ENCODE measurements at regions not wholly inside any gene's neighbourhood (a gene's known extent, or its start where the extent isn't known, plus 50 kb on each side); places are given as distances from the start of the nearest gene placed in this dataset.
A peak's percentile ranks its signal among the peaks of the same experiment; 100 is the strongest.

DNA sequence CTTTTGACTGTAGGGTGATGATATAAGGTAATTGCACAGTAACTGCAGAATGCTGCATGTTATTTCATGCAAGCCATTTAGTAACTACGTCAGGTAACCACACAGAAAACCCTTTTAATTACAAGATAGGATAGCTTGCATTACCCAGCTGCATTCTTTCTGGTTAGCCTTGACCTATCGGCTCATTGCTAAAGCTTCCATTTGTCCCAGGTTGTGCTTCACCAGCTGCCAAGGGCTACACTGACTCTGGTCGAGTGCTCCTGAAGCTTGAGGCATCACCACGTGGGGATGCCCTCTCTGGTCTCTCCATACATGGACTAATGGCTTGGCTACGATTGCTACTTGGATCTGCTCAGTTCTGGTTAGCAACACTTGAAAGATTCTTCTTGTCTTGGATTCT lies 81.1 kb upstream of the SLC12A2 start:
- no peaks in the 10 kb centered on the region for H4K20me1 ChIP-seq (ENCODE audit: insufficient read depth)
- no peaks in the 10 kb centered on the region for H3K27me3 ChIP-seq (ENCODE audit: insufficient read depth, low read depth)
- H3K4me2 ChIP-seq, result no peak overlapping the region
- no peaks in the 10 kb centered on the region for H3K79me2 ChIP-seq (ENCODE audit: low read depth)
- no peaks in the 10 kb centered on the region for H3K4me1 ChIP-seq (replicated peaks; ENCODE audit: insufficient read depth)
- H2AFZ ChIP-seq, result no peak overlapping the region
- DNase-seq, result no peak
- ChIA-PET CTCF (no interaction called here), POLR2A (ENCODE audit: unreplicated experiment) (no interaction called here)
- no peaks in the 10 kb centered on the region for H3K9me3 ChIP-seq (ENCODE audit: insufficient read depth, low read depth)
- H3K9me2 ChIP-seq (ENCODE audit: insufficient read depth), result no peaks in the 10 kb centered on the region
- no TSS peak for BruUV-seq (replicated peaks)
- intact Hi-C loops (cut with micrococcal nuclease; ENCODE audit: unreplicated experiment), result no loop called here
- no peaks in the 10 kb centered on the region for H3F3A ChIP-seq (ENCODE audit: insufficient read depth, low read depth)
- TF ChIP-seq, protein P1, sequence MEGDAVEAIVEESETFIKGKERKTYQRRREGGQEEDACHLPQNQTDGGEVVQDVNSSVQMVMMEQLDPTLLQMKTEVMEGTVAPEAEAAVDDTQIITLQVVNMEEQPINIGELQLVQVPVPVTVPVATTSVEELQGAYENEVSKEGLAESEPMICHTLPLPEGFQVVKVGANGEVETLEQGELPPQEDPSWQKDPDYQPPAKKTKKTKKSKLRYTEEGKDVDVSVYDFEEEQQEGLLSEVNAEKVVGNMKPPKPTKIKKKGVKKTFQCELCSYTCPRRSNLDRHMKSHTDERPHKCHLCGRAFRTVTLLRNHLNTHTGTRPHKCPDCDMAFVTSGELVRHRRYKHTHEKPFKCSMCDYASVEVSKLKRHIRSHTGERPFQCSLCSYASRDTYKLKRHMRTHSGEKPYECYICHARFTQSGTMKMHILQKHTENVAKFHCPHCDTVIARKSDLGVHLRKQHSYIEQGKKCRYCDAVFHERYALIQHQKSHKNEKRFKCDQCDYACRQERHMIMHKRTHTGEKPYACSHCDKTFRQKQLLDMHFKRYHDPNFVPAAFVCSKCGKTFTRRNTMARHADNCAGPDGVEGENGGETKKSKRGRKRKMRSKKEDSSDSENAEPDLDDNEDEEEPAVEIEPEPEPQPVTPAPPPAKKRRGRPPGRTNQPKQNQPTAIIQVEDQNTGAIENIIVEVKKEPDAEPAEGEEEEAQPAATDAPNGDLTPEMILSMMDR (conservative IDR thresholded peaks at IDR 0.05), result no peak
- no peak for TF ChIP-seq EZH2 (IDR thresholded peaks at IDR 0.05; ENCODE audit: low read depth)
- H3K36me3 ChIP-seq (ENCODE audit: low read depth), result no peaks in the 10 kb centered on the region
- H3K4me3 ChIP-seq, result no peak overlapping the region
- no peak overlapping the region for H3K27ac ChIP-seq

DNA sequence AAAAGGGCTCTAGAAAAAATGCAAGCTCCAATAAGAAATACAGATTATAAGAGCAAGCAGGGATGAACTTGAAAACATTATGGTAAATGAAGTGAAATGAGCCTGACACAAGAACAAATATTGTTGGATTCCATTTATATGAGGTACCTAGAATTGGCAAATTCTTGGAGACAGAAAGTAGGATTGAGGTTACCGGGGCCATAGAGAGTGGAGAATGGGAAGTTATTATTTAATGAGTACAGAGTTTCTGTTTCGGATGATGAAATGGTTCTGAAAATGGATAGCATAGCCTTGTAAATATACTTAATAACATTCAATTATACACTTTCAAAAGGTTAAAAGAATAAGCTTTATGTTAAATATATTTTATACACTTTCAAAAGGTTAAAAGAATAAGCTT lies 75.6 kb upstream of the SLC12A2 start:
- Histone ChIP-seq H3K9me2 (ENCODE audit: insufficient read depth) (no peaks in the 10 kb centered on the region), H3F3A (ENCODE audit: insufficient read depth, low read depth) (0 out of 2 replicates have a peak, but pooled peaks cover 3% of the 10 kb centered on the region), H4K20me1 (ENCODE audit: insufficient read depth) (no peaks in the 10 kb centered on the region), H3K27me3 (ENCODE audit: insufficient read depth, low read depth) (no peaks in the 10 kb centered on the region), H3K4me3 (no peak overlapping the region), H3K36me3 (ENCODE audit: low read depth) (no peaks in the 10 kb centered on the region), H3K27ac (peak overlapping the region; percentile 44; the same call in 1 of the 2 replicates), H3K79me2 (ENCODE audit: low read depth) (no peaks in the 10 kb centered on the region), H3K4me2 (no peak overlapping the region), H2AFZ (no peak overlapping the region), H3K9me3 (ENCODE audit: insufficient read depth, low read depth) (no peaks in the 10 kb centered on the region), H3K4me1 (replicated peaks; ENCODE audit: insufficient read depth) (peaks cover 7% of the 10 kb centered on the region; the same call in 1 of the 2 replicates)
- DNase-seq, result peak in 1 of 2 experiments; percentile 51
- intact Hi-C loops (cut with micrococcal nuclease; ENCODE audit: unreplicated experiment), result no loop called here
- no TSS peak for BruUV-seq (replicated peaks)
- POLR2A ChIA-PET (ENCODE audit: unreplicated experiment), result no interaction called here
- TF ChIP-seq, protein P1 (conservative IDR thresholded peaks at IDR 0.05), result no peak
- no peak for TF ChIP-seq EZH2 (IDR thresholded peaks at IDR 0.05; ENCODE audit: low read depth)
- CTCF ChIA-PET, result no interaction called here

DNA sequence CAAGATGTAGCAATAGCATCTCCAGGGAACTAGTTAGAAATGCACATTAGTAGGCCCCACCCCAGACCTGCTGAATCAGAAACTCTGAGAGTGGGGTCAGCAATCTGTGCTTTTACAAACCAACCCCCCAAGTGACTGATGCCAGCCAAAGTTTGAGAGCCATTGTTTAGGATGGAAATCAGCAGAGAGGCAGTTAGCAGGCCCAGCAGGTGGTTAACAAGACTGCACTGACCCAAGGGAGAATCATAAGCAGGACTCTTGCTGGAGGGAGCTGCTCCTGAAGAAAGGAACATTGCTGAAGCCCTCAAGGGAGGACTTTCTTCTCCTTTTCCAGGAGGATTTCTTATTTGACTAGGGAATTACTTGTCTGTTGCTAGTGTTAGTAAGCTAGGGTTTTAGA lies 74.2 kb upstream of the SLC12A2 start:
- TF ChIP-seq, protein P1 (conservative IDR thresholded peaks at IDR 0.05), result no peak
- no peak for TF ChIP-seq EZH2 (IDR thresholded peaks at IDR 0.05; ENCODE audit: low read depth)
- no peaks in the 10 kb centered on the region for H3K27me3 ChIP-seq (ENCODE audit: insufficient read depth, low read depth)
- ChIA-PET CTCF (no interaction called here), POLR2A (ENCODE audit: unreplicated experiment) (no interaction called here)
- no peaks in the 10 kb centered on the region for H3K36me3 ChIP-seq (ENCODE audit: low read depth)
- no peak overlapping the region for H3K4me3 ChIP-seq
- H3F3A ChIP-seq (ENCODE audit: insufficient read depth, low read depth), result 0 out of 2 replicates have a peak, but pooled peaks cover 3% of the 10 kb centered on the region
- DNase-seq, result no peak
- H3K4me1 ChIP-seq (replicated peaks; ENCODE audit: insufficient read depth), result peaks cover 7% of the 10 kb centered on the region; the same call in 1 of the 2 replicates
- H3K27ac ChIP-seq, result no peak overlapping the region
- no peak overlapping the region for H2AFZ ChIP-seq
- intact Hi-C loops (cut with micrococcal nuclease; ENCODE audit: unreplicated experiment), result no loop called here
- H3K9me3 ChIP-seq (ENCODE audit: insufficient read depth, low read depth), result no peaks in the 10 kb centered on the region
- H4K20me1 ChIP-seq (ENCODE audit: insufficient read depth), result no peaks in the 10 kb centered on the region
- H3K4me2 ChIP-seq, result no peak overlapping the region
- no peaks in the 10 kb centered on the region for H3K79me2 ChIP-seq (ENCODE audit: low read depth)
- BruUV-seq (replicated peaks), result no TSS peak
- H3K9me2 ChIP-seq (ENCODE audit: insufficient read depth), result no peaks in the 10 kb centered on the region
